Superior temporal gyrus (tissue), 1 donor: ENCODE measurements at regions not wholly inside any gene's neighbourhood (a gene's known extent, or its start where the extent isn't known, plus 50 kb on each side); places are given as distances from the start of the nearest gene placed in this dataset.

Source experiments
- DNase-seq: peaks from one replicate; pipeline ENCODE4 v3.0.0-alpha.2; 2016; ENCODE audit errors: extremely low spot score

DNA sequence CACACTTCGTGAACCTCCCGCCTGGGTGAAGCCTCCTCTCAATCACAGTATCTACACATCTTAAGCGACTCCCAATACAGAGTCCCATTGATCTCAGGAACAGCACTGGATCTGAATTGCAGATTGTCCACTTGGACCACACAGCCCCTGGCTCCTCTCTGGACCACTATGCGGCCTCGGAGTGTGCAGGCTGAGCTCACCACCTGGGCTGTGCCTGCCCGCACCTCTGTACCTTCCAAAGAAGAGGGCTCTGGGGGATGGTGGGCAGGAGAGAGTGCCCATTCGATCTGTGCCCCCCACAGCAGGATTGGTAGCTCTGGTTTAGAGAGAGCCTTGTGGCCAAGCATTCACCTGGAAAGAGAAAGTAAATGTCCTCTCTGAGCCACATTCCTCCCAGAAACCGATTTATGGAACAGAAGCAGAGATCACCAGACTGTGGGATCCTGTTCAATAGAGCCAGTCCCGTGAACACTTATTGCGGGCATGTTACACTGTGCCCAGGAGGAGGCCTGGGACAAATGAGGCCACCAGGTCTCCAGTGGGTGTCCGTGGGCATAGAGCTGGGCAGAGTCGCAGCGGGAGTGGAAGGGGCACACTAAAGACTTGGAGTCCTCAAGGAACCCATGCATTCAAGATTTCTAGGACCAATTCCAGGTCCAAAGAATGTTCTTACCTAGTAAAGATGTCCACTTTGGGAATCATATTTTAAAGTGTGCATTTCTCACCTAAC, 141.6 kb upstream of the SOX1 start:
- DNase-seq = no peak

DNA sequence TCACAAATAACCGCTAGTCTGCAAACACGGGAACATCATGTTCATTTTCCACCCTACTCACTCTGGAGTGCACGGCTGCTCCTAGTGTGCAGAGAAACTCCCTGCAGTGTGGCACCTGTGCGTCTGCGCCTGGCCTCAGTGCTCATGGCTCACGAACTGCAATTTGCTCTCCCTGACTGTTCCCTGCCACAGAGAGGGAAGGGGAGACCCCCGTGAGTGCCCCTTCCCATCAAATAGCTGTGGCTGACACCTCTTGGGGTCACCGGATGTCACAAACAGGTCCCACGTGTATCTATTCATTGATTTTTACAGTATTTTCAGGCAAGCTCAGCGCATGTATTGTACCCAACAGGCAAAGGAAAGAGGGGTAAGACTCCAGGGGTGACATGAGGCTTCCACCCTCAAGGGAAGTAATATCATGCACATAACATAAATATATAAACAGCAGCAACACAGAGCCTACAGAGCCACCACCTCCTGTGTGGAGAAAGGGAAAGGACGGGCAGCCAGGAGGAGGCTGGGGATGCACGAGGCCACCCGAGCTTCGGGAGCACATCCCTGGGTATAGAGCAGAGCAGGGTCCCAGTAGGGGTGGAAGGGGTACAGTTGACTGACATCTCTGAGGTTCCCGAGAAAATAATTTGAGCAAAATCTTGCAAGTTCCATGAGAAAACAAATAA, 140.3 kb upstream of the SOX1 start:
- no peak for DNase-seq

DNA sequence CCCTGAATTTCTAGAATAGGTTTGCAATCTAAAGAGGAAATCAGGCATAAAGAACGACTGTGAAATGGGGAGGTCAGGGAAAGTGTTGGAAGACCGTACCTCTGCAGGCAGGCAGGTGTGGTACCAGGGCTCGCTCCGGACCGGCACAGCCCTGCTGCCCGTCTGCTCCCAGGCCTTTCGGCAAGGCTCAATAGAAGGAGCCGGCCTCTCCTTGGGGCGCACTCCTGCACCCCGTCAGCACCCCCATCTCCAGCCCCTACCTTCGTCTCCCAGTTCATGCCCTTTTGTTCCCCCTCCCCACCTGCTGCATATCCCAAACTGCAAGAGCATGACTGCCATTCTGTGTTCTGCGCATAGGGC, 139.8 kb upstream of the SOX1 start:
- no peak for DNase-seq

DNA sequence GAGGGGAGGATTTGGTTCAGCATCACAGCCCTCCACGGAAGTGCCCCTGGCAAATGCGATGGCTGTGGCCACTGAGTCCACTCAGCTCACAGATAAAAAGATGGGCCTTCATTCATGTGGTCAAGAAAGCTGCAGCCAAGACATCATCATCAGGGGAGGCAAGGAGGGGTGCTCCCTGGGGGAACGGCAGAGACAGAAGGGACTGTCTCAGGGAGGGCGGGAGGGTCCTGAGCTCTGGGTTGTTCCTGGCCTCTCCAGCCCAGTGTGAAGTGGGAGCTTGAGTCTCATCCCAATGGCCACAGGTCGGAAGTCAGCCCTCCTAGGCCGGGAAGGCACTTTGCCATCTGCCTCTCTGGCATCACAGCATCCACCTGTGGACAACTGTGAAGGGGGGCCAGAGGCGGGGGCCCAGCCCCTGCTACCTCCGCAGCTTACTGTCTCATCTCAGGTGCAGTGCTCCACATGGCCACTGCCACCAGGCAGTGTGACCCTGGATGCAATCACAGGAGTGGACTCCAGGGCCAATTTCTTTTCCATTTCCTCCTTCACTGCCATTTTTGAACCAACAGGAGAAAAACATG, 137.8 kb upstream of the SOX1 start:
- no peak for DNase-seq

DNA sequence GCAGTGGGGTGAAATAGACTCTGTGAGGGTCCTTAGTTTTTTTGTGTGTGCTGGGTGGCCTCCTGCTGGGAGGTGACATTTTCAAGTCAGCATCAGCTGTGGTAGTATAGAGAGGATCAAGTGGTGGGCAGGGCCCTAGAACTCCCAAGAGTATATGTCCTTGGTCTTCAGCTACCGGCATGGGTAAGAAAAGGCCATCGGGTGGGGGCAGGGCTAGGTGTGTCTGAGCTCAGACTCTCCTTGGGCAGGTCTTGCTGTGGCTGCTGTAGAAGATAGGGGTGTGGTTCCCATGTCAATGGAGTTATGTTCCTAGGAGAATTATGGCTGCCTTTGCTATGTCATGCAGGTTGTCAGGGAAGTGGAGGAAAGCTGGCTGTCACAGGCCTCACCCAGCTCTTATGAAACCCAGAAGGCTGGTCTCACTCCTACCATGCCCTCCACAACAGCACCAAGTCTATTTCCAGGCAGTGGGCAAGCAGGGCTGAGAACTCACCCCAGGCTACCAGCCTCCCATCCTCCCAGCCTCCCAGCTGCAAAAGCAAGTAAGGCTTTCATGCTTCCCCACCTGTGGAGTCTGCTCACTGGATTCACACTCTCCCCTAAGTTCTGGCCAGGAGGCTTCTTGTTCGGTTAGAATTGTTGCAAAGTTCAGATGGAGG, 130.6 kb upstream of the SOX1 start:
- no peak for DNase-seq

DNA sequence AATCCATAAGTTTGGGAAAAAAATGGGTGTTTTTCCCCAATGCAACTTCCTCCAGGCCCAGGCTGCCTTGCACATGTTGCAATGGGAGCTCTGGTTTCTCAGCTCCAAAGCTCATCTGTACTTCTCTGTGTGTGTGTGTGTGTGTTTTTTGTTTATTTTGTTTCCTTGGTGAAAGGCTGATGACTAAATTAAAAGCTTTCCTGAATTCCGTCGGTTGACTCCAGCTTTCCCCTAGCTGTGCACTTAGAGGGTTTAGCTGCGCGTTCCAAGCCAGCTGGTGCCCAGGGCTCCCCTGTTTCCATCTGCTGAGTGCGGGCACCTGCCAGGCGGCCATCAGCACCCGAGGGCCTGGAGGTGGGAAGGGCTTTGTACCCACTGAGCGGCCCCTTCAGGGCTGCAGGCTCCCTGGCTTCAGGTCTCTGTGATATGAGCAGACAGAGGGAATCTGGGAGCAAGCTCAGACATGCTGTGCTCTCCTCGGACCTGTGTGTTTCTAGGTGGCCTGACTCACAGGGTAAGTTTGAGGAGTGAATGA, 129.1 kb upstream of the SOX1 start:
- no peak for DNase-seq

DNA sequence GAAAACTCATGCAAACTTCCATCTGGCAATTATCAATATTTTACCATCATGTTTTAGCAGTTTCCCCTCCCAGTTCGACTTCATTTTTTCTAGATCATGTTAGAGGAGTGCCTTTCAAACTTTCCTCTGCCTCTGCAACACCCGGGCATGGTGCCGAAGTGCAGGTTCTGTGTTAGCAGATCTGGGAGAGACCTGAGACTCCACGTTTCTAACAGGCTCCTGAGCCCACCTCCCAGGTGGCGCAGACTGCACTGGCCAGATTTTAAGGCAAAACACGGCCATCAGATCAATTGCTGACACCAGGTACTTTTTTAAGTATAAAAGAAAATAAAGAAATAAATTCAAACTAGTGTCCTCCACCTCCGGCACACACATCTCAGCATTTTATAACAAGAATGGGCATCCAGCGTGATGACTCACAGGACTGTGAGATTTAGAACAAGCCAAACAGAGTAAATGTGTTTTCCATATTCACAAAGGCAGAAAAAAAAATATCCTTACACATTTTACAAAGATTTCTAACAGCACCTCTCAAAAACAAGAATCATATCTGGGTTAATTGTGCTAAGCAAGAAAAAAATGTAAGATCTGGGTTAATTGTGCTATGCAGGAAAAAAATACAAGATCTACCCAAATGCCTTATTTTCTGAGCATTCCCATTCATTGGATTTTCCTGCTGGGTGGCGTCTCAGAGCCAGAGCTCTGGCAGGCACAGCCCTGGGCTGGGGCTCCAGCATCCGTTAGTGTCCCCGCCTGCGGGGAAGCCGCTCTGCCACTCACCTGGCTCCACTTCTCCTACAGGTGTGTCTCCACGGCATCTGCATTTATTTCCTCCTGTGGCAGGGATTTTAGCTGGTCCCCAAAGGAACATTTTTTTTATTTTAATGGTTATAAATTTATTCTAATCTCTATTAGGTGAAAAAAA, 127.9 kb upstream of the SOX1 start:
- DNase-seq = peak; percentile 25

DNA sequence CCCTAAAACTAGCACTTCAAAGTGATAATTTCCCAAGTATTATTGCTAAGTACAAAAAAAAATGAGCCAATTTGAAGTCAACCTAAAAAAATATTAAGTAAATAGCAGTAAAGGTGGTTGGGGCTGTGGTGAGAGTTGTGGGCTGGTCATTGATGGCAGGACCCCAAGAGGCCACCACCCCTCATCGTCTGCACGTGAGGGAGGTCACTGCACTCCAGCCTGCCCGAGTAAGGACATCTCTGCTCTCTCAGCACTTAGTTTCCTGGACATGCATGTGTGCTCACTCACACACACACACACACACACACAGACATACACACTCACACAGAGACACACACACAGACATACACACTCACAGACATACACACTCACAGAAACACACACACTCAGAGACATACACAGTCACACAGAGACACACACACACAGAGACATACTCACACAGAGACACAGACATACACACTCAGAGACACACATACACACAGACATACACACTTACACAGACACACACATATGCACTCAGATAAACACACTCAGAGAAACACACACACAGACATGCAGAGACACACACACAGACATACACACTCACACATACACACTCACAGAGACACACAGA, 127.2 kb upstream of the SOX1 start:
- no peak for DNase-seq

DNA sequence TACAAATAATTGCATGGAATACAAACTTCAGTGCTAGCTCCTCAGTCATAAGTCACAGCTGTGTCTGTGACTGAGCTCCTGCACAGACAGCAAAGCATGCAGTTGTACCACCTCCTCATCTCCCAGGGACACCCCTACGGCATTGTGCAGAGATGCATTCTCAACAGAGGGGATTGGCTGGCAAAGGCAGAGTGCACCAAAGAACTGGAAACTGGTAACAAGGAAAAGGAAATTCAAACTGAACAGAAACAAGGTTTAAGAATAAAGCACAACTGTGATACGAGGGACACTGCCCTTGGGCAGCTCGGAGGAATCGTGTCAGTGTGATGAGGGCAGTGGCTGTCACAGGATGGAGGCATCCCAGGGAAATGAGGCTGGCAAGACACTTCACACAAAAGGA, 126.1 kb upstream of the SOX1 start:
- no peak for DNase-seq

DNA sequence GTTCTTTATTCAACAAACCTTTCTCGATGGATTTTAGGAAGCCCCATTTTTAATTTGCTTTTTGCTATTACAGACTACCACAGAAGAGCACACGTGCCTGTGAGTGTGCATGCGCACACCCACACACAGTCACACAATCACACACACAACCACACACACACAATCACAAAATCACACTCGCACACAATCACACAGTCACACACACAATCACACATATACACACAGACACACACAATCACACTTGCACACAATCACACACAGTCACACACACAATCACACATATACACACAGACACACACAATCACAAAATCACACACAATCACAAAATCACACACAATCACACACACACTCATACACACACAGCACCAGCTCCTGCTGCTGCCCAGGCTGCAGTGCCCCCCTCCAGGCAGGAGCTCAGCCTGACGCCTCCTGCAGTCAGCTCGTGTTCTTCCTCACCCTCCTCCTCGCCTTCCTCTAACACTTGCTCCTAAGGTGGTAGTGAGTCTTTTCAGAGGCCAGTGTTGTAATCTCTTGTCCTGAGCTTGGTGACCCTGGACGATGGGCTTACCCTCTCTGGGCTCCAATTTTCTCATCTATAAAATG, 125.0 kb upstream of the SOX1 start:
- no peak for DNase-seq

DNA sequence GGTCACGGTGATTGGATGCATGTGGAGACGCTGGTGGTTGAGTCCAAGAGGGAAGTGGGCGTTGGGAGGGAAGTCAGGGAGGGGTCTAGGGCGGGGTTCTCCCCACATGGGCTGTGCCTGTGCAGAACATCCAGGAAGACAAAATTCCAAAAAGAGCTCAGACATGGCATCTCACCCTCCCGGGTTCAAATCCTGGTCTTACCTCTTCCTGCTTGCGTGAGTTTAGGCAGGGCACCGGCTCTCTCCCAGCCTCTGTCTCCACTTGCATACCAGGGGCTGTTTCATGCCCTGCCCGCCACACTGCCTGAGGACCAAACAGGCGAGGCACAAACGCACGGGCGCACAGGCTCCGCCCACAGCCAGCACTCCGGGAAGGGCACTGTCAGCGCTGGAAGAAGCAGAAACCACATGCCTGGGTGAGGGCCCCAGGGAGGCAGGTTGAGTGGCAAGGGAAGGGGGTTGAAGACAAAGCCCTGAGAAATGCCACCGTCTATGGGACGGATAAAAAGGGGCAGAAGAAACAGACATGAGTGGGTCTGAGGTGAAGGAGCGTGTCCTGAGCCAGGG, 123.6 kb upstream of the SOX1 start:
- DNase-seq = no peak

DNA sequence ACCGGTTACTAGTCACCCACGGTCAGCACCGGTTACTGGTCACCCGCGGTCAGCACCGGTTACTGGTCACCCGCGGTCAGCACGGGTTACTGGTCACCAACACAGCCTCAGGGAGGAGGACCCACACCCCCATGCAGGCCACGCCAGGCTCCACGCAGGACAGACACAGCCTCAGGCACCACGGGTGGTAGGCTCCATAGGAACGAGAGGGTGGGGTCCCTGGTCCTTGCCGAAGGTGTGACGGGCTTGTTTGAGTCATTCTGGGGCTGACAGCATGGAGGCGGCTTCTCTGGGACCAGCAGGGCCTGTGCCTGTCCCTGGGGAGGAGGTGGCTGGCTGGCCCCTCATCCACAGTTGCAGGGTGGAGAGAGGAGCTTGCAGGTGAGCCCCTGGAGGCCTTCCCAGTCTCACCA, 122.8 kb upstream of the SOX1 start:
- no peak for DNase-seq

DNA sequence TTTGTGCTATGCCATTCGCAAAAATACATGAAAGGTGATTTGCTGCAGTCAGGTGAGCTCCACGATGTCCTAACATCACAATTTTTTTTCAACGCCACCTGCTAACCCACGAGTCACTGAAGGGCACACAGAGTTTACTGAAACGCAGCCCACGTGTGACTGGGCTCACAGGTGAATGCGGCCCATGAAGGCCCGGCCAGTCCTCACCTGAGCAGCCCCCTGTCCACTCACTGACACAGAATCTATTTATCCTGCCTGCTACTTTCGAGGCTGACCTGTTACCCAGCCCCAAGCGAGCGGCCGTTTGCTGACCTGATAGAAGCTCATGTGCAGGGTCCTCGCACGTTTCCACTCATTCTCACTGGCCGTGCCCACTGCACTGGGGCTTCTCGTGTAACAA, 121.9 kb upstream of the SOX1 start:
- no peak for DNase-seq

DNA sequence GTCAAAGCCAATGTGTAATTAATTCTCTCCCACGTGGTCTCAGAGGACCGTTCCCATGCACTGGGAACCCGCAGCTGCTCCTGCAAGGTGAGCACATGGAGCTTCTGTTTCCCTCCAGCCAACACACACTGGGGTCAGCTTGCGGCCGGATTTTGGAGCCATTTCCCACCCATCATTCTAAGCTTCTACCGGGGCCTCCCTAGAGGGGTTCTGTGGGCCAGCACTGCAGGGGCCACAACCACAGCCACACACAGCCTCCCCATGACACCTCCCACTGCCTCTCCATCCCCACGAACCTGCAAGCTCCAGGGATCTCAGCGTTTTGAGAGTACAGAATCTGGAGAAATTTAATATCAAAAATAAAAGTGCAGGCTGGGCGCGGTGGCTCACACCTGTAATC, 120.7 kb upstream of the SOX1 start:
- DNase-seq = no peak

DNA sequence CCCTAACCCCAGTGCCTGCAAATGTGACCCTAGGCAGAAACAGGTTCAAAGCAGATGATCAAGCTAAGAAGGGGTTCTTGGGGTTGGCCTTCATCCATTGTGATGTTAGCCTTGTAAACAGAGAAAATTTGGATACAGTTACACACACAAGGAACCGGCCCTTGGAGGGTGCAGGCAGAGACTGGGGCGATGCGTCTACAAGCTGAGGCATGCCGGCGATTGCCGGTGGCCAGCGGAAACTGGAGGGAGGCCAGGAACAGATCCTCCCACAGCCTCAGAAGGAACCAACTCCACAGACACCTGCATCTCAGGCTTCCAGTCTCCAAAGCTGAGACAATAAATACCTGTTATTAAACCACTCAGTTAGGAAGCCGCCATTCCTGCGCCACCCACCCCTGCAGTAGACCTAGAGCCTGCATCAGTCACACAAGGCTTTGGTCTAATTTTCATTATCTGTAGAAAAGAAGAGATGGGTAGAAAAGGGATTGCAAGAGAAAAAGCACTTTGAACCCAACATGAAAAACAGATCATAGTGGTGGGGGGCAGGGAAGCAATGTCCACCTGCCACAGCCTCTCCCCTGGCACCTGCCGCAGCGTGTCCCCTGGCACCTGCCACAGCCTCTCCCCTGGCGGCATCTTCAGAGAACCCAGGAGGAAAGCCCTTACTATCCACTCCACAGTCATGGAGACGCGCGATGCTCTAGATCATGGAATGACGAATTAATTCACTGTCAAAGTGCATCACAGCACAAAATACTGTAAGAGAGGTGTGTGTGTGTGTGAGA, 119.7 kb upstream of the SOX1 start:
- DNase-seq = no peak

DNA sequence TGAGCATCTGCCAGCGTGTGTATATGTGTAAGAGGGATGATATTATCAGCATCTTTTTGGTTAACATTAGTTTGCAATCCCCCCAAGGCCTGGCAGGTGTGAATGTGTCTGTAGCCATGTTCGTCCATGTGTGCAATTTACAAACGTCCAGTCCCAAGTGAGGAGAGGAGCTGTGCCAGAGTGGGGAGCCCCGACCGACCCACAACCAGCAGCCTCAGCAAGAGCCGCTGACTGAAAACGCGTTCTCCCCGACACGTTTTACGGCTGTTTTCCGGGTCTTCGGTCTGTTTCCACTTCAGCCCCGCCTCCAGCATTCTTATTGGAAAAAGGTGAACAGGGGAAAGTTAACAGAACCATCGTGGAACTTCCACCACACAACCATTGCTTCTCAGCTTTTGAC, 119.1 kb upstream of the SOX1 start:
- no peak for DNase-seq

DNA sequence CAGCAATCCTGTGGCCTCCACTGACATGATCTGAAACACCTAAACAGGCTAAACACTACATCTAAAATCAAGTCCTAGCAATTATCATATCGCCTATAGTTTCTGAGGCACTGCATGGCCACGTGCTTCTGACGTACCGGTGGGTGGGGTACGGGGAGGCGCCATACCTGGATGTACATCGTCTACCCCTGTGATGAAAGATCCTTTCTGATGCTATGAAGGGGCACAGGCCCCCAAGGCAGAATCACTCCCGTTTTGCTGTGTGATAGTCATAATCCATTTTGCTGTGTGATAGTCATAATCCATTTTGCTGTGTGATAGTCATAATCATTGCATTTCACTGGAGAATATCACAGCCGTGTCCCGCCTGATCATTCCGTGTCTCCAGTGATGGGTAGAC, 118.7 kb upstream of the SOX1 start:
- DNase-seq = no peak

DNA sequence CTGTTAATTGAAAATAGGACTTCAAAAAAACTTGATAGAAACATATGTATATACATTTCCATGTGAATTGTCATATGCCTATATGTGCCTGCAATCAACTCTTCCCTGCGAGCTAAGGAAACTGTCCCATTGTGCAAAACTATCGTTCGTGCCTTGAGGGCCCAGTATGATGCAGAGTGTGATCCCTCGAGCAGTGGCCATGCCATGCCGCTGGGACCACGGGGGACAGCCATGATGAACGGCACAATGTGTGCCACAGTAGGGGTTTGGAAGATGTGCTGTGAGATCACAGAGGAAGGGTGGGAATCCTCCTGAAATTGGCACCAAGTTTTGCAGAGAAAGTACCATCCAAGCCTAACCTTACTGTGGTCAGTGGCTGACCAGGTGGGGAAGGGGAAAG, 118.1 kb upstream of the SOX1 start:
- DNase-seq = no peak

DNA sequence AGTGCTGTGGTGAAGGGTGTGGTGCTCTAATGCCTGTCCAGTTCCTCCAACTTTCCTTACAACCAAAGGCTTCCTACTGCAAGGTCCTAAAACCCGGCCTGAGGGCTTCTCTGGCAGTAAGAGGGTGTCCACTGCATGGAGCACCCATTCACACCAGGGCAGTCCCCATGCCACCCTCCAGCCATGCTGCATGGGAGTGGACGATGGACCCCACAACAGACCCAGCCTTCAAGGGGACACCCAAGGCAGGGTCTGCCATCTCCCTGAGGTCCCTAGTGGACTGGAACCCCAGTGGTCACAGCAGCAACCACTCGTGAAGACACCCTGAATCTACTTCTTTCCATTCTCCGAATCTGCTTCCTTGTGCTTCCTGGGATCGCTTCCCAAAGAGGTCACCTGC, 117.6 kb upstream of the SOX1 start:
- DNase-seq = no peak

DNA sequence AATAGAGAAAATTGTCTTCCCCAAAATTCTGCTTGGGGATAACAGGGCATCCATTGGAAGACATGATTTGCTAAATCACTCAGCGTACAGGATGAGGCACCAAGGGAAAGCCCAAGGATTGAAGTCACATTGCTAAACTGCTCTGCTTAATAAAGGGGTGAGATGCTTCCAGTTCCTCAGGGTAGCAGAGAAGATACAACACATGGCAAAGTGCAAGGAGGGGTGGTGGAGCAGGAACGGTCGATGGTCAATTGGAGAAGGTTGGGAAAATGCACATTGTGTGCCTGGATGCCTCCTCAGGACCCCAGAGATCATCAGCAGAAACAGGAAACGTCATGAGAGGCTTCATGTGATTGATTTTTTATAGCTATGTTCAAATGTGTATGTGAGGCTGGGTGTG, 116.3 kb upstream of the SOX1 start:
- no peak for DNase-seq
